Tongue (tissue), 1 donor: ENCODE measurements at regions not wholly inside any gene's neighbourhood (a gene's known extent, or its start where the extent isn't known, plus 50 kb on each side); places are given as distances from the start of the nearest gene placed in this dataset.

Source experiments
- DNase-seq: peaks from one replicate; pipeline ENCODE4 v3.0.0-alpha.2; 2015

DNA sequence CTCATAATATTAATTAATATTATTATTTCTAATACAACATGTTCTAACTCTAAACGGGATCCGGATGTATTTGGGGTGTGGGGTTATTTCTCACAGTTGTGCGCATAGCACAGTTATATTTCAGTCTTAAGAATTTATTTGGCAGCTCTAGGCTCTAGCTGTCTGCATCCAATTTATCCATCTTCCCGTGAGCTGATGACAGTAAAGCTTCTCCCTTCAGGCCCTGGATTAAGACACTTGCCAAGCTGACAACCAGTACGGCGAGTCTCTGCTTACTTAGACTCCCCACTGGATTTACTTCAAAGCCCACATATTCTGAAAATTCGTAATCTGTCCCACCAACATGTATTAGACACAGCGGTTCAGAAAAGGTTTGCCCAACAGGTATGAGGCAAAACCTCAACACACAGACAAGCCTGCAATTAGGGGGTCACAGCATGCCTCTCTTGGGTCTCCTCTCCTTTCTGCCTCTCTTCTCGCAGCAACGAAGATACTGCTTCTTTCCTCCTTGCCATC is 232.9 kb upstream of the TMTC1 start:
- DNase-seq, result peak; percentile 62

DNA sequence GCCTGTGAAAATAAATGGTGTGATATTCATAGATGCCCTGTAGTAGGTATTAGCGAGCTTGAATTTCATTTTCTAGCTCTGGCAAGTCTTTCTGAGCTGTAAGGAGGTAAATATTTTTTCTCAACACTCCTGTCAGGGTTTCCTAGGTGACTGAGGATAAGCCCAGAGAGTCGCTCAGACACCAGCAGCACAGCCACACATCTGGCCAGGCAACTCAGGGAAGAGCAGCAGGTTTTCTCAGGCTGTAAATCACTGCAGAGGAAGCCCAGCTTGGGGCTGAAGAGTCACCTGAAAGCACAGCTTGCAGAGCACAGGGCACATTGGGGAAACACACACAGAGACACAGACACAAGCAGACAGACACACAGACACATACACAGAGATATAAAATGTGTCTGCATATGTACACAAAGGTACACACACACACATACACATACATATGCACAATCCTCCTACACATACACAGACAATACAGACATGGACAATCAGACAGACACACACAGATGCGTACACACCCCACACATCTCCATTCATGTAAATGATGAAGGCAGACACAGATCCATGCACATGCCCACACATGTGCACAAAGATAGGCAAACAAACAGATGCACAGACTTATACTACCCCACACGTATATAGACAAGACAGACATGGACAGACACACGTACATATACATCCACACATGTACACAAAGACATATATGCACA is 232.0 kb upstream of the TMTC1 start:
- DNase-seq, result no peak

DNA sequence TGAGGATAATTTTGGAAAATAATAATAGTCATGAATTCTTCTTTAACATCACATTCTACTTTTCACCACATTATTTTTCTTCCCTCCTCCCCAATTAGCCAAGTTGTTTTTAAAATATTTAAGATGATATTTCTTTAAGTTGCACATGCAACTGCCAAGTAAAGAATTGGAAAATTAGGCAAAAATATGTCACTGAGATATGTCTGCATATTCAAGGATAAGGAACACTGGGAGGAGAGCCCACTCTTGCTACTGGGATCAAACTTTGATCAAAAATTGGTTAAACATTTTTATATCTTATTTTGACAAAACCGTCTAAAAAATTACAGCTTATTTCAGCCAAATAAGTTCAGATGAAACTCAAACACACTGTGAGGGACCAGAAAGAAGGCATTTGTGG is 231.2 kb upstream of the TMTC1 start:
- DNase-seq, result no peak

DNA sequence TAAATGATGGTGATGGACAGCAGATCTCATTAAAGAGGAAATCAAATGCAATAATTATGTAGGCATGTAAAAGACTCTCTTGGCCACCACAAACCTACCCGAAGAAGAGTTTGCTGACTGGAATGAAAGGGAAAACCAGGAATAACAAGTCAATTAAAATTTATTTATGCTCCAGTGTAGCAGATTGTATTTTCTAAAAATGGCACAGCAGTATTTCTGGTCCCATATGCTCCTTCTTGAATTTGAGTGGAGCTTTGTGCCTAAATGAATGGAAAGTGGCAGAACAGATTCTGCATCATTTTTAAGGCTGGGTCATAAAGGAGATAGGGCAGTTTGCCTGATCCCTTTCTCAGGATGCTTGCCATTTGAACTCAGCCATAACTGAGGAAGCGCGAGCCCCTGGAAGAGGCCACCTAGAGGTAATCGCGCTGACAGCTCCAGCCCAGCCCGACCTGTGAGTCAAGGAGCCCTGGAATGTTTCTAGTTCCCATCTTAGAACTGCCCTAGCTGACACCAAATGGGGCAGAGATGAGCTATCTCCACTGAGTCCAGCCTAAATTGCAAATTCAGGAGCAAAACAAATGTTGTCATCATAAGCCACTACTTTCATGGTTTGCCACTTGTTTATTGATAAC is 229.2 kb upstream of the TMTC1 start:
- no peak for DNase-seq

DNA sequence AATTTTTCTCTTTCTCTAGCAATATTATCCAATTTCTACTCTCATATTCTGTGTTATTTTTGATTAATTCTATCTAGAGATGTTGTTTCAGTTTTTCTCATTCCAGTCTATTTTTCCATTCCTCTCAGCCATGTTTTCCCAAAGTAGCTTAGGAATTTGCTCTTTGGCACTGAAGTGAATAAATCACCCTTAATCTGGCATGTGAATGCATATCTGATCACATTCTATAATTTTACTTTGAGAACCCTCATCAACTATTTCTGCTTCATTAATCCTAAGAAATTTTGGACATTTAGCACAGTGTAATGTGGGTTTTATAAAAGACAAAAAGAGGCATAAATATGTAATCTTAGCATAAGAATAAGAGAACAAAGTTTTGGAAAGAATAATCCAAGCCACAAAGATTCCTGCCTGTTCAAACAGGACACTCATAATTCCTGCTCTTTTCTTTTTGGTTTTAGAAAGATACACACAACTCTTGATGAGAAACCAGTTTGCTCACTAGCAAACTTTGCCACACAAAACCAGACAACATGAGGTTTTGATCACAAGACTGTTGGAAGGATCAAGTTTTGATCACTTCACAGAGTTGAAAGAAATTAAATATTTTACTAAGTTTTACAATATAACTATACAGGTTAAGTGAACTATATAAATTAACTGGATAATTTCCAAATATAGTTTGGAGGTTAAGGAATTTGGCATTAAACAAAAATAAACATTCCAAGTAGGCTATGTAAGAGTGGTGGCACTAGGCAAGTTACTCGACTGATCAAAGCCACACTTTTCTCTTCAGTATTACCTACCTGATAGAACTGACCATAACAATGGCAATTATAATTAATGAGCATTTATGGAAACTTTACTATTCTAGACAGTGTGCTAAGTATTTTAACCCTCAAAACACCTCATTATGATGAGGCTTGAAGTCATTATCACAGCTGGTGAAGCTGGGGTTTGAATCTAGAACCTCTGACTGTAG is 226.6 kb upstream of the TMTC1 start:
- DNase-seq, result no peak

DNA sequence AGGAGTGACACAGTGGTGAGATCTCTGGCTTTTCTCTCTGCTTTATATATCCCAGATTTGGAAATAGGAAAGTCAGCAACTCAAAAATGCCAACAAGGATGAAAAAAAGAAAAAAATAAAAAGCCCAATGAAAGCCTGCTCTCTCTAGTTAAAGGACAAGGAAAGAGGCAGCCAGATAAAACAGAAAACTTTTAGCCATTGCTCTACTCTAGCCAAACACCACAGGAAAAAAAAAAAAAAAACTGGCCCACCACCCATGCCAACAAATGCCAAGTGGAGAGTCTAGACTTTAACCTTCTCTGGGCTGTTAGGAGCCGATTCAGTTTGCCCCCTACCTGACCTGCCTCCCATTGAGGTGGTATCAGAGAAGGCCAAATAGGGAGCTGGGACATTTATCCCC is 222.3 kb upstream of the TMTC1 start:
- no peak for DNase-seq

DNA sequence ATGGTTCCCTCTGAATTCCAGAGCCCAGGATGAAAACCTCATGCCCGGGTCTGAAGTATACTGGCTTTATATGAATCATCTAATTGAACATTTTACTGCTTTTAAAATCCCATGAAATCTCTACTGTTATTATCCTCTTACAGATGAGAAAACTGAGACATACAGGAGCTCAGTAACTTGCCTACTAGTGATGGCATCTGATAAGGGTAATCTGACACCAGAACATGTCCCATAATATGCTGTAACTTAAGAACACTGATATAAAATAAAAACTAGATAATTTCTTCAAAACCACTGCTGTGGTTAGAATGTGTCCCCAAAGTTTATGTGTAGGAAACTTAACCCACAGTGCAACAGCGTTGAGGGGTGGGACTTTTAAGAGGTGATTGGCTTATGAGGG is 219.6 kb upstream of the TMTC1 start:
- no peak for DNase-seq

DNA sequence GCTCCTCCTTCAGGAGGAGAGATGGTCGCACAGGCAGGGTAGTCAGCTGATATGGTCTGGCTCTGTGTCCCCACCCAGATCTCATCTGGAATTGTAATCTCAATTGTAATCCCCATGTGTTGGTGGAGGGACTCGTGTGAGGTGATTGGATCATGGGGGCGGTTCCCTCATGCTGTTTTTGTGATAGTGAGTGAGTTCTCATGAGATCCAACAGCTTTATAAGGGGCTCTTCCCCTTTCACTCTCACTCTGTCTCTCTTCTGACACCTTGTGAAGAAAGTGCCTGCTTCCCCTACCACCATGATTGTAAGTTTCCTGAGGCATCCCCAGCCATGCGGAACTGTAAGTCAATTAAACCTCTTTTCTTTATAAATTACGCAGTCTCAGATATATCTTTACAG is 218.9 kb upstream of the TMTC1 start:
- no peak for DNase-seq

DNA sequence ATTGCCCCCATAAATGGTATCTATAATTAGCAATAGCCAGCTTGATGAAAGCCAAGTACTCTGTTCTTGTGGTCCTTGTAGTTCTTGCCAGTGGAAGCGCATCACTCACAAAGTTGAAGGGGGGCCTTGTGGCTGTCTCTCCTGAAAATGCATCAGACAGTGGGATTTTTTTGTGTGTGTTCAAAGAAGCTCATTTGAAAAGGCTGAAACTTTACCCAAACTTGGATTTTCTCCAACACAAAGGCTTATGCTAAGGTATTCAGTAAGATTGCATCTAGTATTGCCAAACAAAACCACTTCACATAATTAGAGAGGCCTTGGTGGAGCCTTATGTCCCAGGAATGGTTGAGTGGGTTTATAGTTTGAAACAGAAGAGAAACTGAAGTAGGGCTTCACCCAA is 216.7 kb upstream of the TMTC1 start:
- peak; percentile 45 for DNase-seq

DNA sequence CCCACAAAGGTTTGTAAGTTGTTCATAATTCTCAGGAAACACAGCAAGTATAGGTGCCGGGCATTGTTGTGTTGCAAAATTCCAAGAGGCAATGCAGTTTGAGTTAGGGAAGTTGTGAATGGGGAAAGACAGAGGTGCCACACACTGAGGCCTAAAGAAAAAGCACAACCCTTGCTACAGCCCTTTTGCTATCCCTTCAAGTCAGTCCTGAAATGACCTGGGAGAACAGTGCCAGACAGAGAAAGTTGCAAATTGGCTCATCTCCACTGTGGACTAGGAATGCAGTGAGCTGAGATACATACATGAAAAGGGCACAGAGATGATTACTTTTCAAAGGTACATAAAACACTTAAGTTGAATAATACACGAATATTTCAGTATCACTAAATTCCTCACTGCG is 213.3 kb upstream of the TMTC1 start:
- DNase-seq, result no peak

DNA sequence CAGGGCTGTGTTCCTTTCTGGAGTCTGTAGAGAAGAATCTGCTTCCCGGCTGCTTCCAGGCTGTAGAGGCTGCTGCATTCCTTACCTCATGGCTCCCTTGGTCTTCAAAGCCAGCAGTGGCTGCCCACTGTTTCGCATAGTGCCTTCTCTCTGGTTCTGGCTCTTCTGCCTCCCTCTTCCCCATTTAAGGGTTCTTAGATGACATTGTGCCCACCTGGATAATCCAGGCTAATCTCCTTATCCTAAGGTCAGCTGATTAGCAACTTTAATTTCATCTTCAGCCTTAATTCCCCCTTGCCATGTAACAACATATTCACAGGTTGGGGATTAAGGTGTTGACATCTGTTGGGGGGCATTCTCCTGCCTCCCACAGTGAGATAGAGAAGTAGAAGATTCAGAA is 208.6 kb upstream of the TMTC1 start:
- DNase-seq, result no peak

DNA sequence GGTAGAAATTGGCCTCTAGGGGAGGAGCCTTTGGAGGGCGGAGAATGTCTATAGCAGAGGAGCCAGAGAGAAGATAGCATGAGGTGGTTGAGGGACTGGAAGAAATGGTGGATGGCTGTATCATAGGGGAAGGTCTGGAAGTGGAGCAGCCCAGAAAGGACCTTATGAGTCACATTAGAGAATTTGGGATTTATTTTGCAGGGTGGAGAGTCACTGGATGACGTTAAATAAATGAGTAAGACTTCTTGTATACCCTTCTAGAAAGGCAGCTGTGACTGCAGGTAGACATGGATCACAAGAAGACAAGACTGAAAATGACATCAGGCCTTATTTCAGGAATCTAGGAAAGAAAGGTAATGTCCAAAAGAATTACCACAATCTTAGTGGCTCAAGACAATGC is 208.2 kb upstream of the TMTC1 start:
- no peak for DNase-seq

DNA sequence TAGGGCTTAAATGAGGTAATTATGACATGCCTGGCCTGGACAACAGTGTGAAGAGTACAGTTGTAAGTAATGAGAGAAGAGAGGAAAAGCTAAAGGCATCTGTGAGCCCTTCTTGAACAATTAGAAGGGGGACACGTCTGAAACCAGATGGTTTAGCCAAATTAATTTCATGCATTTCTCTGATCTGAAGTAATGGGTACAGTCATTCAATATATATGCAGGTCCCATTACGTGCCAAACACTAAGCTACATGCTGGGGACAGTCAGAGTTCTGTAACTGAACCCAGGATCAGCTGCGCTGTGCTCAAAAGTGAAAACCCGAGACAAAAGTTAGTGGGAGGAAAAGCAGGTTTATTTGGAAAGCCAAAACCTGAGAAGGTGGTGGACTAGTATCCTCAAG is 207.2 kb upstream of the TMTC1 start:
- DNase-seq, result peak; percentile 78

DNA sequence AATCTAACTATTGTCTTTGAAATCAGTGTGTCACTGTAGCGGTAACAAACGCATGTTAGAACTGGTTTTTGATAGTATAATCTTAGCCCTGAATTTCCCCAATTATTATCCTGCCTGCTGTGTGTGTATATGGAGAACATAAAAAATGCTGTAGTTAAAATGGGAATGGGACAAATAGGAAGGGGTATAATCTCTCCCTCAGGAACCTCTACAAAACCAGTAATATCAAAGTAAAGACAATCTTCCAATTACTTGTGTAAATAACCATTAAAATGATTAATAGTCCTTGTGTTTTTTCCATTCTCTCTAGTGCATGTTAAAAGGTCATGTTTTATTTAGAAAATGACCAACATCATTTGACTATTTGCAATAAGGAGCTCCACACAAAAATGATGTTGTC is 200.1 kb upstream of the TMTC1 start:
- no peak for DNase-seq

DNA sequence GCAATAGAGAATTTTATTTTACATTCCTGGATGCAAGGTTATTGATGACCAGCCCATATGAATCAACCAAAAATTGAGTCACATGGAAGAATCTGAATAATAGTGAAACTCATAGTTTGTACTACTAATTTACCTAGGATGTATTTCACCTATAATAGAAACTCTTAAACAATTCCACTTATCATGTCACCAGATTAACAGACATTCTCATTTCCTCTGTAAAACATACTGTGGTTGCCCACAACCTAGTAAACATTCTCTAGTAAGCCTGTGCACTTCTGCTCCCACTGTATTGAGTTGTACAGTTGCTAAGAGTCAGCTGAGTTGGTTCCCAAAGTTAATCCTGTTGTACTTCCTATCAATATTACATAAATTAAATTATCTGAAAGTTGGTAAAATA is 196.6 kb upstream of the TMTC1 start:
- DNase-seq, result no peak

DNA sequence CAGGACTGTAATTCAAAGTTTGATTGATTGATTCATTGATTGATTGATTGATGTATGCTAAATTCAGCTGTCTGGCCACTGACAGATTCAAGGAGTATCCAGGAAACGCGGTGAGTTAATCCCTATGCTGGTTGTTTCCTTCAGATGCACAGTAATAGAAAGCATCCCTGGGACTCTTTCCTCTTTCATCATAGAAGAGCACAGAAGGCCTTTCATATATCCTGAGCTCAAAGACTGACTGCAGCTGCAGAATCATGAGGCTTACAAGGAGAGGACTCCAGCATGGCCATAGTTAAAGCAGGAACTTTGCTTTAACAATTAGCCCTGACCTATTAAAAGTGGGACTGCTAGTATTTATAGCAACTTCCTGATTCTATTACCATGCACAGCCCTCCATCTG is 187.7 kb upstream of the TMTC1 start:
- DNase-seq, result no peak

DNA sequence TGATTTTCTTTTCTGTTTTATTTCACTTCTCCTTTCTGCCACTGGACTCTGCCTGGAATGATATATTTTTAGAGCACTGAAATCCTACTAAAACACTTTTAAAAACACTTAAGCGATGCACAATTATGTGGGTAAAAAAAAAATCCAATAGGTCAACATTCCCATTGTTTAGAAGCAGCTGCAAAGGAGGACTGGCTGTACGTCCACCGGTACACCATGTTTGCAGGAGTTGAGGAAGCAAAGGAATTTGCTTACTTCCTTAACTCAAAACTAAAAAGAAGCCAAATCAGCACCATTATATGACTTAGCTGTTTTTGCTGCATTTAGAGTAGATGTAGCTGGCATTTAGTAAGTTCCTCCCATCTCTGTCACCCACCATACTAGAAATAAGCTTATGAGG is 186.8 kb upstream of the TMTC1 start:
- DNase-seq, result no peak

DNA sequence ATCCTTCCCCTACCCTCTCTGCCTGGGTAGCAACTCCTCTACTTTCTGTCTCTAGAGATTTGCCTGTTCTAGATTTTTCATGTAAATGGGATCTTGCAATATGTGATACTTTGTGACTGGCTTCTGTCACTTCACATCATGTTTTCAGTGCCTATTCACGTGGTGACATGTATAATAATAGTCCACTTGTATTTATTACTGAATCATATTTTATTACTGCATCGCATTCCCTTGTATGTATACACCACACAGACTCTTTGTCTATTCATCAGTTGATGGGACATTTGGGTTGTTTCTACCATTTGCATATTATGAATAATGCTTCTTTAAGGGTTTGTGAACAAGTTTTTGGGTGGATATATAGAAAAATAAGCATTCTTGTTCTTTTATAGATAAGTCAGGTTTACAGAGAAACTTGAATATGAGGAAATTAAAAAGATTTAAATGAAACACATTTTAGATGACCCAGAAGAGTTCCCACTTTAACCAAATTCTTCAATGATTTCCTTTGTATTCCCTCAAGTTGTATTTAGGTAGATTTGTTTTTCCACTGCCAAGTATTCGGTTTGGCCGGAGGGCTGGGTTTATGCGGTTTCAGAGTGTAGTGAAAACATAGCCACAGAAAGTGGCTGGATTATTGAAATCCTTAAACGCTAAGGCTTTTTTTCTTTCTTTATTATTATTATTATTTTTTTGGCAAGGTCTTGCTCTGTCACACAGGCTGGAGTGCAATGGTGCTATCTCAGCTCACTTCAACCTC is 178.7 kb upstream of the TMTC1 start:
- no peak for DNase-seq

DNA sequence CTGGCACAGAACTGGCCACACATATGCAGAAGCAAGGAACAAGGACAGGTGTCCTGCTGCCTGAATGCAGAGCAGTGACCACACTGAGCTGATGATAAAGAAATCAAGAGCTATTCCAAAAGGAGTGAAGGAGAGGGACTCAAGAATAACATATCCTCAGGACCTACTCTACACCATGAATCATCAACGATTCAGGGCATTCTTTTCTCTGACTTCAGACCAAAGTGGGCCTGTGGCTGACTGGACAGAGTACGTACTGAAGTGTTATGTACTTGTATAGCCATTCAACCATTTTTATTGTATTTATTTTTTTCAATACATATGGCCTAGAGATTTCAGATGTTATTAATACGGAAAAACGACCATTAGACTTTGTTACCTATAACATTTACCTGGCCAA is 177.5 kb upstream of the TMTC1 start:
- DNase-seq, result no peak

DNA sequence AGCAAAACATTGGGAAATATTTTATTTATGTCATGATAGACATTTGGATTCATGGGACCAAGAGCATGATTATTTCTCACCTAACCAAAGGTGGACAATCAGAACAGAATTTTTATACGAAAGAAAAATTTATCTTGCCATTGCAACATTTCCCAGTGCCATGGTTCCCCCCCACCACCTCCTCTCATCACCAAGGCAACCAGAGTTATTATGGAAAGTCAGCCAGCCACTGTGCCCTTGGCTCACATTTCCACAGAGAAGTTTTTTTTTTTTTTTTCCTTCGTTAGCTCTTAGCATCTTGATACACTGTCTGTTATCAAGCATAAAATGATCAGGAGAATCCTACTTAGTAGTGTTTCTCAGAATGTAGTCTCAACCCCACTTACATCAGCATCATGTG is 176.4 kb upstream of the TMTC1 start:
- peak; percentile 13 for DNase-seq

DNA sequence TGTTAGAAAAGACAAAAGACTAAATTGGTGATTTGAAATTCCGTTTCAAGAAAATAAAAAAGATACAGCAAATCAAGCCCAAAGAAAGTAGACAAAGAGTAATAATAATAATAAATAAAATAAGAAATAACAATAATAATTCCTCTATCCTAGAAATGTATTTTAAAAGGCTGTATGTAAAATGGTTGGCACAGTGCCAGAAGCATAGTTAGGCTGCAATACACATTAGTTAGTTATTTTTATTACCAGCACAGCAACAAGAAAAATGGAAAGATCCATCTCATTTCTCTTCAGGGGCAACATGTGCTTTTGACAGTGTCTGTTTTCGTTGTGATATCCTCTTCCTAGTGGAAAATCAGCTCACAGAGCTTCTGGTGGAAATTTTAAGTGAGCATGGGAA is 174.1 kb upstream of the TMTC1 start:
- peak; percentile 9 for DNase-seq

DNA sequence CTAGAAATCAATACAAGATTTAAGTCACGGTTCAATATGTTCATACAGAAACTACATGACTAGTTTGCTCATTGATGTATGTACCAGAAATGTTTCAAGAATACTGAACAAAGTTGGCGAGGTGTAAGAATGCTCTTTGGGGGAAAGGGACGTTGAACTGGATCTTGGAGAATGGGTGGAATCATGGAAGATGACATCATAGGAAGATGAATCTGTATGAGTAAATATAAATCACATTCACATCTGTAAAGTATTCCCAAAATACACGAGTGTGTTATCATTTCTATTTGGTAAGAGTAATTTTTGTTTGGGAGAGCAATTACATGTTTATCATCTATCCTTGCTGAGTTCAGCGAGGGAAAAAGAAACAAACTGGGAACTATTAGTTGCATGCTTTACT is 162.2 kb upstream of the TMTC1 start:
- no peak for DNase-seq
